Peyer's patch (tissue), 4 donors: ENCODE measurements at regions not wholly inside any gene's neighbourhood (a gene's known extent, or its start where the extent isn't known, plus 50 kb on each side); places are given as distances from the start of the nearest gene placed in this dataset.

Source experiments
- DNase-seq, 3 donors: peaks; one replicate each; pipeline ENCODE4 v3.0.0-alpha.2; 2017 to 2019
- H3K27ac ChIP-seq, 4 donors: fragments of 200-600 bp; sonication (generic); one replicate each; pipeline ENCODE4 v1.5.1; 2016 to 2019
- H3K27me3 ChIP-seq, 2 donors: fragments of 200-600 bp; sonication (generic); one replicate each; pipeline ENCODE4 v1.5.1; 2019
- H3K36me3 ChIP-seq, 3 donors: fragments of 200-600 bp; sonication (generic); one replicate each; pipeline ENCODE4 v1.5.1; 2016 to 2019
- H3K4me1 ChIP-seq, 4 donors: fragments of 200-600 bp; sonication (generic); one replicate each; pipeline ENCODE4 v1.5.1; 2016 to 2019
- H3K4me3 ChIP-seq, 4 donors: fragments of 200-600 bp; sonication (generic); 1 replicate in 3 of 4; 2 replicates in 1 of 4; pipeline ENCODE4 v1.5.1; 2016 to 2019; ENCODE audit warnings: mild to moderate bottlenecking in 1 of 4
- H3K9me3 ChIP-seq, 4 donors: fragments of 200-600 bp; sonication (generic); one replicate each; pipeline ENCODE4 v1.5.1; 2016 to 2019; ENCODE audit warnings: mild to moderate bottlenecking in 1 of 4
- POLR2A ChIP-seq, 2 donors: fragments of 450-650 bp; IDR thresholded peaks; one replicate each; pipeline ENCODE4 v1.5.1; 2017; ENCODE audit warnings: antibody characterized with exemption in 2 of 2, mild to moderate bottlenecking in 2 of 2, moderate library complexity in 2 of 2
- TF ChIP-seq, protein P1 (sequence below), 6 experiments: fragments of 450-650 bp in 4 of 6; fragments of 200-600 bp in 2 of 6; sonication (generic) in 1 of 6; IDR thresholded peaks; one replicate each; pipeline ENCODE4 v1.5.1; 2017 to 2019; ENCODE audit warnings: antibody characterized with exemption in 6 of 6, mild to moderate bottlenecking in 3 of 6, moderate library complexity in 1 of 6

DNA sequence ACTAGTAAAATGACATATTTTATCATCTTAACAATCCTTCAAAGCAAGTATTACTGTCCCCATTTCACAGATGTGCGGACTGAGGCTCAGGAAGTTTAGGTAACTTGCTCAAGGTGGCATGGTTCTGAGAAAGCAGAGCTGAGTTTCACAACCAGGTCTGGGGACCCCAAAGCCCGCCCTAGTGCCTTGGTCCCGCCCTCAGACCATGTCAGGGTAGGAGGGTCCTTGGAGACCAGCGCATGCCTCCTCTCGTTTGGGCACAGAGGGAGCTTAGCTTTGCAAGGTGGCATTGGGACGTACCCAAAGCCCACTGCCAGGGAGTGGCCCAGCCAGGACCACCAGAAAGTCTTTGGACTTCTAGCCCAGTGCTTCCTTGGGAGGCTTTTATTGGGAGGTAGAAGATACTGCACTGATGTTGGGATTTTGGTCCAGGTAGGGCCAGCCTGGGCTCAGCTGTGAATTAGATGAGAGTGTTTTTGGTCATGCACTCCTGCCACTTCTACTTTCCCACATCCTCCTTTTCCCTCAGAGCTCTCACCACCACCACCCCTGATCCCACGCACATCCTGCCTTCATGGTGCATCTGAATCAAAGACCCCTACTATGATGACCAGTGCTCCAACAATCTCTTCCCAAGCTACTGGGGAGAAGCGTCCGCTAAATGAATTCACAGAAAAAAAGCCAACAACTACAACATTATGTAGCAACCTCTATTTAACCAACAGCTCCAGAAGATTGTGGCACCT lies 307.9 kb downstream of the TLE3 start:
- Histone ChIP-seq H3K36me3 (no peaks in the 10 kb centered on the region), H3K9me3 (peaks cover 0 to 6% (median 0%) of the 10 kb centered on the region in 4 donors), H3K27me3 (no peaks in the 10 kb centered on the region), H3K4me3 (no peak overlapping the region), H3K27ac (no peak overlapping the region), H3K4me1 (peaks cover 0 to under 1% (median 0%) of the 10 kb centered on the region in 4 donors)
- TF ChIP-seq POLR2A (IDR thresholded peaks at IDR 0.05): no peak
- TF ChIP-seq, protein P1, sequence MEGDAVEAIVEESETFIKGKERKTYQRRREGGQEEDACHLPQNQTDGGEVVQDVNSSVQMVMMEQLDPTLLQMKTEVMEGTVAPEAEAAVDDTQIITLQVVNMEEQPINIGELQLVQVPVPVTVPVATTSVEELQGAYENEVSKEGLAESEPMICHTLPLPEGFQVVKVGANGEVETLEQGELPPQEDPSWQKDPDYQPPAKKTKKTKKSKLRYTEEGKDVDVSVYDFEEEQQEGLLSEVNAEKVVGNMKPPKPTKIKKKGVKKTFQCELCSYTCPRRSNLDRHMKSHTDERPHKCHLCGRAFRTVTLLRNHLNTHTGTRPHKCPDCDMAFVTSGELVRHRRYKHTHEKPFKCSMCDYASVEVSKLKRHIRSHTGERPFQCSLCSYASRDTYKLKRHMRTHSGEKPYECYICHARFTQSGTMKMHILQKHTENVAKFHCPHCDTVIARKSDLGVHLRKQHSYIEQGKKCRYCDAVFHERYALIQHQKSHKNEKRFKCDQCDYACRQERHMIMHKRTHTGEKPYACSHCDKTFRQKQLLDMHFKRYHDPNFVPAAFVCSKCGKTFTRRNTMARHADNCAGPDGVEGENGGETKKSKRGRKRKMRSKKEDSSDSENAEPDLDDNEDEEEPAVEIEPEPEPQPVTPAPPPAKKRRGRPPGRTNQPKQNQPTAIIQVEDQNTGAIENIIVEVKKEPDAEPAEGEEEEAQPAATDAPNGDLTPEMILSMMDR (IDR thresholded peaks at IDR 0.05): no peak
- DNase-seq: peak in 1 of 3 donors; percentile 14

DNA sequence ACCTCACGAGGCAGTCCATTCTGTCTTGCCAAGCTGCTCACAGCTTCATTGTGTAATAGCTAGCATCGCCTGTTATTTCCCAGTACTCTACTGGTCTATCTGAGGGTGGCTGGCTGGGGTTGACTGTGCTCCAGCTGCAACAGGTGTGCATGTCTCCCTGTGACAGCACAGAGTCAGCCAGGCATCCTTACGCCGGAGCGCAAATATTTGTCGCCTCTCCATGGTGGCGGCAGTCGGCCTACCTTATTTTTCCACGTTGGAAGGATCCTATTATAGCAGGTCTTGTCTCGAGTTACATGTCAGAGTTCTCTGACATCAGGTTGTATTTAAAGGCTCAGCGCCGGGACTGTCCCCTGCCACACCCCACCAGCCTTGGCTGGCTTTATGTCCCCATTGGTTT lies 307.1 kb downstream of the TLE3 start:
- Histone ChIP-seq H3K27me3 (no peaks in the 10 kb centered on the region), H3K27ac (no peak overlapping the region), H3K4me1 (peaks cover 0 to 5% (median 0%) of the 10 kb centered on the region in 4 donors), H3K36me3 (no peaks in the 10 kb centered on the region), H3K9me3 (peaks cover 0 to 6% (median 0%) of the 10 kb centered on the region in 4 donors), H3K4me3 (no peak overlapping the region)
- peak in 1 of 3 donors; percentile 29 for DNase-seq
- TF ChIP-seq, protein P1 (IDR thresholded peaks at IDR 0.05): no peak
- no peak for TF ChIP-seq POLR2A (IDR thresholded peaks at IDR 0.05)

DNA sequence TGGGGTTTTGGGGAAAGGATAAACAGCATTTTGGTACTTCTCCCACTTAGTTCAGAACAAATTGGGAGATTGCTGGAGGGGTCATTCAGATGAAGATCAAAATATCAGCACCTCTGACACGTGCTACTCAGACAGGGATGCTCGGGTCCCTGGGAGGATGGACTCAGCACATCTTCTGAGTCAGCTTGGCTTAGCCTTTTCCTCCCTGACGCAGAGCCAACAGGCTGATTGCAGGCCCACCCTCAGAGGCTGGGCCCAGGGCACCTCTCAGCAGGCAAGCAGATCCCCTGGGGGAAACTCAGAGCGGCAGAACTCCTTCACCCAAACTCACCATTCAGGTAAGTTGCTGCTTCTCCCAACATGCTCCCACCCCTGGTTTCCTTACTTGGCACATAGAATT lies 304.9 kb downstream of the TLE3 start:
- DNase-seq: peak in 1 of 3 donors; percentile 30
- Histone ChIP-seq H3K27ac (no peak overlapping the region), H3K27me3 (no peaks in the 10 kb centered on the region), H3K9me3 (peaks cover 0 to 6% (median 0%) of the 10 kb centered on the region in 4 donors), H3K4me3 (no peak overlapping the region), H3K36me3 (no peaks in the 10 kb centered on the region), H3K4me1 (peaks cover 0 to 5% (median 0%) of the 10 kb centered on the region in 4 donors)
- TF ChIP-seq, protein P1 (IDR thresholded peaks at IDR 0.05): no peak
- no peak for TF ChIP-seq POLR2A (IDR thresholded peaks at IDR 0.05)

DNA sequence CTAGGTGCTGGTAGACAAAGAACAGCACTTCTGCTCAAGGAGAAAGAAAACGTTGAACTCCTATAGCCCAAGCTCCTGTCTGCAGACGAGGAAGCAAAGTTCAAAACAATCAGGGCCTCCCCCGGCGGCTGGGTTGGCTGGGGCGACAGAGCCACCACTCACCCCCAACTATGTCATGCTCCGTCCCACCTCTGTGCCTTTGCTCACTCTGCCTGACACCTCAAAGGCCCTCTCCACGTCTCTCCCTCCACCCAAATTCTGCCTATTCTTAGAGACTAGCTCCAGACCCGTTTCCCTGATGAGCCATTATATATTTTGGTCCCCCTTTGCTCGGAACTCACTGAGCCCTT lies 304.3 kb downstream of the TLE3 start:
- DNase-seq: peak in 1 of 3 donors; percentile 13
- H3K4me3 ChIP-seq: no peak overlapping the region

DNA sequence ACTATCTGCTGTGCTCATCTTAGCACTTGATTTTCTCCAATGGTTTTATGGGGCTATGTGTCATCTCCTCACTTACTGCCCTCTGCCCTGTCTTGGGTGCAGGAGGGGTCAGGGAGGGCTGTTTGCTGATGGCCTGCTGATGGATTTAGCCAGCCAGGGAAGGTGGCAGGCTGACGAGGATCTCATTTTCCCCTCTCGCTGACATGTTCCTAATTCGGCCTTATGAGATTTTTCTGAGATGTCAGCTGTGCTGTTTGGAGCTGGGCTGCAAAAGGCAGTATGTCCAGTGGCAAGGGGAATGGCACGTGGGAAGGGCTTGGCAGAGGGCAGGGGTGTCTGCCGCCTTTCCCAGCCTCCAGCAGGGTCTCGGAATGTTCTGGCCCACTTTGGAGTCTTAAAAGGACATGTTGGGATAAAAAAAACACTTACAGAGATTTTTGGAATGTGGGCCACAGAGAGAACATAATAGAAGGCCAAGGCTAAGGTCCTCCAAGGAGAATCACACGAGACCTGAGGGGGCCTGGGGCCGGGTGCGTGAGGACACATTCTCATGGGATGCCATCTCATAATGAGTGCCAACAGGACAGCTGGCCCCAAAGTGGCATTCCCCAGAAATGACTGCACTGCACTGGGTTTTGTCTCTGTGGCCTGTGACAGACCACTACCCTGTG lies 303.8 kb downstream of the TLE3 start:
- TF ChIP-seq, protein P1 (IDR thresholded peaks at IDR 0.05): no peak
- no peak for TF ChIP-seq POLR2A (IDR thresholded peaks at IDR 0.05)
- Histone ChIP-seq H3K27me3 (no peaks in the 10 kb centered on the region), H3K36me3 (no peaks in the 10 kb centered on the region), H3K27ac (no peak overlapping the region), H3K4me1 (peaks cover 0 to 5% (median 0%) of the 10 kb centered on the region in 4 donors), H3K4me3 (no peak overlapping the region), H3K9me3 (peaks cover 0 to 6% (median 0%) of the 10 kb centered on the region in 4 donors)
- DNase-seq: peak in 1 of 3 donors; percentile 15

More for the DNA sequence above, 304.3 kb downstream of the TLE3 start:
- Histone ChIP-seq H3K27ac (no peak overlapping the region), H3K27me3 (no peaks in the 10 kb centered on the region), H3K36me3 (no peaks in the 10 kb centered on the region), H3K9me3 (peaks cover 0 to 6% (median 0%) of the 10 kb centered on the region in 4 donors), H3K4me1 (peaks cover 0 to 5% (median 0%) of the 10 kb centered on the region in 4 donors)
- TF ChIP-seq POLR2A (IDR thresholded peaks at IDR 0.05): no peak
- TF ChIP-seq, protein P1 (IDR thresholded peaks at IDR 0.05): no peak
